ENCODE measurements at regions not wholly inside any gene's neighbourhood (a gene's known extent, or its start where the extent isn't known, plus 50 kb on each side); places are given as distances from the start of the nearest gene placed in this dataset.

DNA sequence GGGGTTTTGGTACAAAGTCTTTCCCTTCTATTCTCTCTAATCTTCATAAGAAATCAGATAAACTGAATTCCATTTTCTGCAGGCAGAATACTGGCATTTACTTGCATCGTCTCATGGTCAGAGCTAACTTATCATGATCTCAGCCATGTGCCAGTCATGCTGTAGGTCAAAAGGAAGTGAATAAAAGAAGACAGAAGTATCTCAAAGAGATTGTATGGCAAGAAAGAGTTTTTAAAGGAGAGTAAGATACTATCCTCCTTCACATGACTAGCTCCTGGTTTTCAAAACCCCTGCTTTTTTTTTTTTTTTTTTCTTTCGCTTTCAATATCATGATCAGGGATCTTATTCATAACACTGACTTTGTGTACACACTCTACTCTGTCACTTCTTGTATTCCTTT is 398.3 kb downstream of the C6orf118 start:
- no peak for DNase-seq

DNA sequence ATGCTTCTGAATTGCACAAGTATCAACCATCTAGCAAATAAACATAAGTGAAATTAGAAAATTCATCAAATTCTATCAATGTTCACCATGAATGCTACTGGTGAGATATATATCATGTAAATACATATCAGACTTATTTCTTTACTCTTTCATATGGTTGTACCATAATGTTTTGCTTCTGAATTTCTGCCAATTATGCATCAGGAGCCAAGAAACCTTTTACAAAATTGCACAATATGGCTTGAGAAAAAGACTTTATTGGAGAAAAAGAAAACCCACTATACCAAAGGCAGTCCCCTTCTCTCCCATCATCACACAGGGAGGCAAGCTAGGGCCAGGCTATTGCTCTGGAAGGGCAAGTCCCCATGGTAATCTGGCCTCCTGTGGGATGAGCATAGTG is 402.6 kb downstream of the C6orf118 start:
- DNase-seq: no peak

DNA sequence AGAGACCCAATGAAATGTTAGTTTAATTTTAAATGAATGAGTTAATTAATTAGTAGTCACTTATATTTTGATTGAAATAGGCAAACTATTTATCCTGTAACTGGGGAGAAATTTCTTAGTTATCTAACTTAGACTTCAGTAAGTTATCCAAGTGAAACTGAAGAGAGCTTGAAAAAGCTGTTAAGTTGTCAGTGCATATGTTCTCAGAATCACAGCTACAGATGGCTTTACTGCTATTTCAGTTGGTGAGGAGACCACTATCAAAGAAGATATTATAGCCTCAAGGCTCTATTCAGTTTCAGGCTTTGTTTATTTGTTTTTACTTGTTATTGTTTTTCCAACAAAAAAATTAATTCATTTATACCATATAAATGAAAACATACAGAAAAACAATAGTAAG is 404.1 kb downstream of the C6orf118 start:
- no peak for DNase-seq

DNA sequence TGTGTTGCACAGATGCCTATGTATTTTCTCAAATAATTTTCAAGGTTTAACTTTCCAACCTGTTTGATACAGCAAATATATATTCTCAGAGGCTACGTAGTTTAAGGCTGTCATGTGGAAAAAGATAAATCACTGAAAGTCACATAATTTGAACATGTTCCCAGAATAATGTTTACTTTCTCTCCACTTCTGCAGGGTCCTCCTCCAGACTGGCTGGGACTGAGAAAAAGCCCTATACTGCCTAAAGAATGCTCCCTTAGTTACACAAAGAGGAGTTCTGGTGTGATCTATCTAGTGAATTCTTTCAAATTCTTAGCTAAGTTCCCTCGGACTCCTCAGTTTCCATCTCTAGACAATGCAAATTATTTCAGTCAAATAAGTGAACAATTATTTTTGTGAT is 411.0 kb downstream of the C6orf118 start:
- no peak for DNase-seq

DNA sequence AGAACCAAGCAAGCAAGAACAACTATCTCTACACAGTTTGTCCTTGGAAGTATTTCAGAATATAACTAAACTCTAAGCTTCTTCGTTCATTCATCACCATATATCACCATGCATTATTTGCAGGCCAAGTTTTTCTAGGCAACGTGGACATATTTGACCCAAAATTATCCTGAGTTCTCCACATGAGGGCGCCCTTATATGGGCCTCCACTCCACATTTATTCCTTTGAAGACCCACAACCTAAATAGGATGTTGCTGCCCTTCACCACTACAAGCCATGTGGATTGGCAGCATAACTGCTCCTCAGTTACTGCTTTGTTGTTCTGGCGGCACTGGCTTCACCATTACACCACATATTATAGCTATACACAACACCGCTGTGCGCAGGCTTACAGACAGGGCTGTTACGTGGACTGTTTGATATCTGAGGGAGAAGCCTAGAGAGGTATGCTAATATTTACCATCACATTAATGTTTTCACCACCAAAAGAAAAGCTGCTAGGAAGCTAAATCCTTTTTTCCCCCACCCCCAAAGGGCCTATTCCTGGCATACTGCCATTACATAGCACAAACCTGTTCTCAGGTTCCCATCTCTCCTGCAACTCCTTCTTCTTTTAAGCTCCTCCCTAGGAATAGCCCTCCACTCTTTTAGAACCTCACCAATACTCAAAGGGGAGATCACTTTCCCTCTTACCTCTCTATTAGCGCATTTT is 411.7 kb downstream of the C6orf118 start:
- peak; percentile 60 to 79 for DNase-seq

DNA sequence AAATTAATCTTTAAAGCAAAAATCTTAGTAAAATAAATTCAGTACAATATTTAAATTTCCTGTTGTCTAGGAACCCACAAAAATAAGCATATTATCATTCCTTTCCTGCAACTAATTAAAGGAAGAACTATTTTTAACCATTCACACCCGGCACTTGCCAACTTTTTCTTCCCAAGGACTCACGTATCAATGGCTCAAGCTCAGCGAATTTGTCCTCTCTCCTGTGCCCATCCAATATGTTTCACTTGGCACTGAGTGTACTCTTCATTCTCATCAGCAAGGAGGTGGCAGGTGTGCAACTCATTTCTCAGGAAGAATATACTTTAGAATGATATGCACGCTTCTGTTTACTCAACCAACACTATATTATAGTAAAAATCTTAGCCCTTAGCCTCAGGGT is 419.4 kb downstream of the C6orf118 start:
- DNase-seq: no peak

DNA sequence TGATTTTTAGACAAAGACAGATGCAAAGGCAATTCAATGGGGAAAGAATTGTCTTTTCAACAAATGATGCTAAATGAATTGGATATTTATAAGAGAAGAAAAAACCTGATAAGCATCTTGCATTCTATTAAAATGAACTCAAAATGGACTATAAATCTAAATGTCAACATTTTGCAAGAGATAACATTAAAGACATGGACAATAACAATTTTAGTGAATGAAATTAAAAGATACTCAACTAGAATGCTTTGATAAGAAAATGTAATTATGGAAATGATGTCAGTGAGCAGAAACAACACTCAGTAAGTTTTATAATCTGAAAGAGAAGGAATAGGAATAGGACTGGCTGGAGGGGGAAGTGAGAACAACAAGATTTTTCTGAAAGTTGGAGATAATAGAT is 421.7 kb downstream of the C6orf118 start:
- no peak for DNase-seq

DNA sequence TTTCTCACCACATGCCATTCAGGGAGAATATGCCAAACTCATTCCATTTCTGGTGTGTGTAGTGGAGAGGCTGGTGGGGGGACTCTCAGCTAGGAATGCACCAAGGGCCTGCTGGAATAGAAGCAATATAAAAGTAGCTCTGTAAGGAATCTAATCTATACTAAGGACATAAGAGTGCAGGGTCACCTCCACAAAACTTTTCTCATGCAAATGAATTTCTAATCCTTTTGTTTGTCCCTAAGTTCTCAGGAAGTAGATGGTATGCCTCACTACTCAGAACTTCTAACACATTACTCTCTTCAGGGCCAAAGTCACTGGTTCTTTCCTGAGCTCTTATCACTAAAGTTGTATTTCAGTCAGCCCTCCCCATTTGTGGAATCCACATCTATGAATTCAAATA is 427.2 kb downstream of the C6orf118 start:
- no peak for DNase-seq

DNA sequence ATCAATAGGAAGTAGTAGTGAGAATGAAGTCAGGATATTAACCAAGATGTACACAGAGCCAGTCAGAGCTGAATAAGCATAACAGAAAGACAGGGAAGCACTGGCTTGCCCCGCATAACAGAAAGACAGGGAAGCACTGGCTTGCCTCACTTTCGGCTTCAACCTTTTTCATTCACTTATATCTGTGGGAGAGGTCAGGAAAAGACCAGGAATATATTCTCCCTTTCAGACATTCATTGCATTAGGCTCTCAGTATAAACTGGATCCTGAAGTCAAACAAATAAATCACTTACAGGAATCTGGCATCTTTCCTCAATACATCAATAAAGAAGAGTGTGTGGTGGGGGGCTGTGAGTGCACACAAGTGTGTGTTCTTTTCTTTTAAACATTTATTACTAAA is 437.6 kb downstream of the C6orf118 start:
- DNase-seq: no peak

DNA sequence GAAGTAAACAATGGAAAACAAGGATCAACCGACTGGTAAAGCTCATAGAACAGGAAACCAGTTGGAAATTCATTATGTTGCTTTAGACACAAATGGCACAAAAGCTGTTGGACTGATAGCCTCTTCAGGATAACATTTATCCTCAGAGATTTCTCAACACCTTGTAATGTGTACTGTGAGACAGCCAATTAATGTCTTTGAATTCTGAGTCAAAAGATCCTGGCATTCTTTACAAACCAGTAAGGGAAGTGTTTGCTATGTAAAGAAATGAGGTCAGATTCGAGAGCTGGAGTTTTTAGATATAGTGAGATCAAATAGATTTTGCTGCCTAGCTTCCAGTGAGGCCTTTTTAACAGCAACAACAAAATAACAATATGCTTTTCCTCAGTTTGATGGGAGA is 439.2 kb downstream of the C6orf118 start:
- DNase-seq: no peak

DNA sequence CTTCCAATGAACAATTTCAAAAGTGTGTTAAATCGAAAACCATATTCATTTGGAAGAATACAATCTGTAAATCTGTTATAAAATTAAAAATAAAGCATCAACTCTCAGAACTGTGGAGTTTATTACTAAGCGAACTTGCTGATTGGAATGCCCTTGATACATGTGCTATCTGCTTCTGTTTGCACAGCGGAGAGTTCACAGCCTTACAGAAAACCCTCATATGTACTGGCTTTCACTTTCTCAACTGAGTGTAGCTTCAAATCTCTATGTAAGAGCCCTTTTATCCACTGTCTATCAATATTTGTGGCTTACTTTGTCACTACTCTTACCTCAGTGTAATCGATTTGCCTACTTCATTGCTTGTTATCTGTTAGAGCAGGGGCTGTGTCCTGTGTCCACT is 447.4 kb downstream of the C6orf118 start:
- no peak for DNase-seq

DNA sequence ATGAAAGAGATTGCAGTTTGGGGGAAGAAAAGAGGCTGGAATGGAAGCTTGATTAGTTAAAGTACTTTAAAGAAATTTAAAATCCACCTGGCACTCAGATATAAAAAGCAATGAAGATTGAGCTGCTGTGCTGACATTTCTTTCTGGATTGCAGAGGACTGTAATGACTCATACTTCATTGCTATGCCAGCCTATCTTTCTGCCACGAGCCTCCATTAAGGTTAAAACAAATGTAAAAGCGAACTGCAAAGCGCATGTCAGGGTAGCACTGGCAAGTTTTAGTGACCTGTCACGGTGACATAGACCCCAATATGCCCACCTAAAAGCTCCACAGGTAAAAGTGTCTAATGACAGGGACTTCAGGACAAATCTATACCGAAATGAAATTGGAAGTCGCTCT is 449.6 kb downstream of the C6orf118 start:
- DNase-seq: no peak

DNA sequence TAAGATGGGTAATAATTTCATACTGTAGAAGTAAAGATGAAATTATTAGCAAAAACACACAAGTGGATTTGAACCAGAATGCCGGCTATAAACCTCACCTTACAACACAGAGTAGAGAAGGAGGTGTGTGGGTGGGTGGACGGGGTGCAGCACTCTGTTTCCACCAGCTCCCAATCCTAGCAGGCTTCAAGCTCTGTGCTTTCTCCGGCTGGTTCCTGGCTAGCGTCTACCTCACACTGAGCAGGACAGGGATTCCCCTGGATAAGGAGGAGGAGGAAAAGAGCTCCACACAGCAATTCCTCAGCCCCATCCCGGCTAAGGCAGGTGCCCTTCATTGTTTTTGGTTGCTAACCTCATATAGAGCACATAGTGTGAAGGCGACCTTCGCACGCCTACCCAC is 453.3 kb downstream of the C6orf118 start:
- DNase-seq: no peak

DNA sequence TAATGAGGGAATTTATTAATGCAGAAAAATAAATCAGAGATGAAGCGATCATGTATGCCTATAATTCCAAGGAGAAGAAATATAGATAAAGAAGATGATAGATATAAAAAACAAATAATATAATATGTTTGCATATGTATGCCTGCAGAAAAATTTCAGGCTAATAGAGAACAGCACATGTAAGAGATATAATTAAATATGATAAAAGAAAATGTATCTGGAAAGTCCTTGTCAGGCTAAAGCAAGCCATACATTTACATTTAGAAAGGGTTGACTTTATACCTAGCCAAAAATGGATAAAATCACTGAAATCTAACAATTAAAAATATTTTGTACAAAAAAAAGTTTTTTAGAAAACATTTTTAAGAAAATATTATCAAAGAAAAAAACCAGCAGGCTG is 454.1 kb downstream of the C6orf118 start:
- DNase-seq: no peak

DNA sequence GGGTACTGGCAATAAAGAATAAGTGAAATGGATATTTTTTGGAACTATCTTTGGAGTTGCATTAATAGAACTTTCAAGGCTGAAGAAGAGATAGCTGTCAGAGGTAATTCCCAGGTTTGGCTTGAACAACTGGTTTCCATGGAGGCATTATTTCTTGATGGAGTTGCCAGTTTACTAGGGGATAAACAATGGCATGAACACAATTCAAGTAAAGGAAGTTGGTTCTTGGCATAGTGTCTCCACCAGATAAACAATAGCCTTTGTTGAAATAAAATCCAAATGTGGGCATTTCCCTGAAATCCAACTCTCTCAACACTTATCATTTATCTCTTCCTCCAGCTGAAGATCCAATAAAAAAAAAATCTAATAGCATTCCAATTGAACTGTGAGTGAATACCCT is 454.9 kb downstream of the C6orf118 start:
- no peak for DNase-seq

DNA sequence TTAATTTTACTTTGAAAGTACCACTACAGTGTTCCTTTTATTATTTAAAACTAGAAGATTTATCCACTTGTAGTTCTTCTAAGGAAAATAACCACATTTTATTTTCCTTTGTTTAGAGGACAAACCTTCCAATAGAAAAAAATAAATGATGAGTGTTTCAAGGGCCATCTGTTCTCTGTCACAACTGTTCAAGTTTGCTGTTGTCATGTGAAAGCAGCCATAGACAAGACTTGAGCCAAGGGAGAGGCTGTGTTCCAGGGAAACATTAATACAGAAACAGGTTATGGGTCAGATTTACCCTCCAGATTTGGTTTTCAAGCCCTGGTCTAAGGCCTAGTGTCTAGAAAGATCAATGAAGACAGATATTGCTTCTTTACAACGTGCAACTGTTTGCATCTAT is 463.6 kb downstream of the C6orf118 start:
- DNase-seq: no peak

DNA sequence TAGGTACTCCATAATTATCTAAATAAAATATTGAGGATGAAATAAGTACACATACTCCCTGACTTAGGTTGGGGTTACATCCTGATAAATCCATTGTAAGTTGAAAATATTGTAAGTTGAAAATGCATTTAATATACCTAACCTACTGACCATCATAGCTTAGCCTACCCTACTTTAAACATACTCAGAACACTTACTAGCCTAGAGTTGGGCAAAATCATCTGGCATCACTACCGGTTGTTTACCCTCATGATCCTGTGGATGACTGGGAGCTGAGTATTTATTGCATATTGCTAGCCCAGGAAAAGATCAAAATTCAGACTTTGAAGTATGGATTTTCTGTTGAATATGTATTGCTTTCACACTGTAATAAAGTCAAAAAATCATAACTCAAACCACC is 467.3 kb downstream of the C6orf118 start:
- DNase-seq: no peak

DNA sequence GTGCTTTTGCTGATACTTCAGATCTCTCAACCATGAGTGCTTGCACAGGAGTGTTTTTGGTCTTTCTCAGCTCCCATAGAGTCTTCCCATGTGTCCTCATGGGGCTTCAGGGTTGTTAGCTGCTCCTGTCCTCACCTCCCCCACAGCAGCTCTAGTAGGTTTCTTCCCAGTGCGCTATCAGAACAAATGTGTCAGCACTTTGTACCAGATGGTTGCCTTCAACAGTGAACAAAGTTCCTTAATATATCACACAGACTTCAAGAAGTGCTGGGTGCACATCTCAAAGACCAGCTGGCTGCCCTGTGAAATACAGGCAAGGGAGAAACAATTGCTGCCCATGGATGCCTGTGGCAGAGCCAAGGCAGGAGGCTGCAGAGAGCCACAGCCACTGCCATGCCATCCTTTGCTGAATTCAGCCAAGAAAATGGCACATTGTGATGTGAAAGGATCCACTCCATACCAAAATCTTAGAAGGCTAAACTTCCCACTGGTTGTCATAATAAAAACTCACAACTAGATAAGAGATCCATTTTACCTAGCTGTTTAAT is 471.3 kb downstream of the C6orf118 start:
- no peak for DNase-seq

DNA sequence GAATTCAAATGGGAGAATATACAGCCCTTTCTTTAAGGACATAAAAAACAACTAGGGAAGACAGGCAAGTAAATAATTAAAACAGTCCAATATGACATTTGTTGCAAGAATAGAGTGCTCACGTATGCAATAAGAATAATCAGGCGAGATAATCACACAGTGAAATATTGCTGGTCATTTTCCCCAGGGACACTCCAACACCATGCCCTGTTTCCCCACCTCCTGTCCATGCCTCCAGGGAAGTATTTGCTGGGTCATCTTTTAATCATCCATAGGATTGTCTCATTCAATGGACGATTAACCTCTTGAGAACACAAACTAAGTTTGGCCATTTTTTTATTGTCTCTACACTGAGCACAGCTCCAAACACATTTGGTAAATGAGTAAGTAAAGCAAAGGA is 472.9 kb downstream of the C6orf118 start:
- peak in 1 of 2 experiments; percentile 0 for DNase-seq

DNA sequence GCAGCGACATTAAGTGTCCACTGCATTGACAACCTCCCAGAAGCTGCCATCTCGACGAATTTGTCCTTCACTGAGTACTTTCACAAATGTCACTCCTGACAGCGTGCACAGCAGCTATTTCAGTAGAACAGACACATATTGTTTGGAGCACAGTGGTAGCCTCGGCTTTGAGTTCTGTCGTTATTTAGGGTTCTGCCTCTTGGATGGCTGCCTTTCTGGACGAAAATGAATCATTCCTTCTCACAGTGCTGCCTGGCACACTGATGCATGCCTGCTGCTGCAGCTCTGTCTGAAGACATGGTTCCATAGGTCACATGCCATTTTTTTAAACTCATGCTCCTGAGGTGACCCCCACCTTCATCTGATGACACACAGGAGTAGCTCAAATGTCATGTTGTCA is 477.0 kb downstream of the C6orf118 start:
- no peak for DNase-seq

DNA sequence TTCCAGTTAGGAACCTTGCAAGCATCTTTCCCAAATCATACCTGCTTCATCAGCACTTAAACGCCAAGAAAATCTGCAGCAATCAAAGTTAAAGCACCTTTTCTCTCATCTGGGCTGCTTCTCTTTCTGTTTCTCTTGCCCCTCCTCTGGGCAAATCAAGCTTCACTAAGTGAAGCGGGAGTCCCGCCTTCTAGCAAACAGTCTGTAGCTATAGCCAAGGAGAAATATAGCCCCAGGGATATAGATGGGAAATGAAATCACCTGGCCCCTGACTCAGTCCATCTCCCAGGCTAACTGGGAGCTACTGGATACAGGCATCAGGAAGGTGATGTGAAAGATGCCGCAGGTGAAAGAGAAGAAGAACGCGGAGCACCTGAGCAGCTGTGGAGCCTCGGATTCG is 481.9 kb downstream of the C6orf118 start:
- DNase-seq: peak; percentile 70 to 78

DNA sequence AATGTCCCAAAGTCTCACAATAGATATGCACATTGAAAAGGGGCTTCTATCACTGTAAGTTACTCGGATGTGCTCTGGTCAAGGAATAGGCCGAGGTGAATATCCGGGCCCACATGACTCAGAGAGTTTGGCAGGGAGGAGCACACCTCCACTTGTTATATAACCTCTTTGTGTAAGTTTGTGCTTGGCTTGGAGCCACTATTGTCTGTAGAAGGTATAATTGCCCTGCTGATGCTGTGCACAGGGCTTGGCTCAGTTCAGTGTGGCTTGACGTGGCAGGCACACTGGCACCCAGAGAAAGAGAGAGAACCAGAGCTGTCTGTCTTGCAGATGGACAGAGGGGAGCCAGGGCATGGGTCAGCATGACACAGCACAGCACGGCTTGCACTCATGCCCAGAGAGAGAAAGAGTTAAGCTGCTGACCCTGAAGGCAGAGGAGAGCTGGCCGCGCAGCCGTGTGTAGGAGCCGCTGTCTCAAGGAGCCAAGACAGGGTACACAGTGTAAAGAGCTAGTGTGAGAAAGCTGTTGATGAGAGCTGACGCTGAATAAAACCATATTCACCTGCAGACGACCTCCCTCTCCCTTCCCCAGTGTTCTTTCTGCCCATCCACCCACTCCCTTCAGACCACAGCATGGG is 482.5 kb downstream of the C6orf118 start:
- peak; percentile 24 to 38 for DNase-seq

DNA sequence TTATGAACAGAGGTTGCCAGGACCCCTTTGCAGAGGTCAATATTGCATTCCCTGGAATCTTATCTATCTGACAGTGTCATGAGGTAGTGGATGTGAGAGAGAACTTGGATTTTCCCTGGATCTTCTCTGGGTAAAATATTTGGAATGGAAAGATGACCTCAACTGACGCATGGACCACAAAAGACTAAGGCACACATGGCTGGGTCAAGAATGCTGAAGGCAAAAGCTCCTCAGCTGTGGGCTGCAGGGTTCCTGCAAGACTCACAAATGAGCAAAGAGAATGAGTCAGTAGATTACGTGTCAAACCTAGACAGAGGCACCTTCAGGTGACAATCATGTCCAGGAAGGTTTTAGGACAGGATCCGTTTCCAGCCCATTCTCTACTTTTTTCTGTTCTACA is 484.0 kb downstream of the C6orf118 start:
- no peak for DNase-seq

DNA sequence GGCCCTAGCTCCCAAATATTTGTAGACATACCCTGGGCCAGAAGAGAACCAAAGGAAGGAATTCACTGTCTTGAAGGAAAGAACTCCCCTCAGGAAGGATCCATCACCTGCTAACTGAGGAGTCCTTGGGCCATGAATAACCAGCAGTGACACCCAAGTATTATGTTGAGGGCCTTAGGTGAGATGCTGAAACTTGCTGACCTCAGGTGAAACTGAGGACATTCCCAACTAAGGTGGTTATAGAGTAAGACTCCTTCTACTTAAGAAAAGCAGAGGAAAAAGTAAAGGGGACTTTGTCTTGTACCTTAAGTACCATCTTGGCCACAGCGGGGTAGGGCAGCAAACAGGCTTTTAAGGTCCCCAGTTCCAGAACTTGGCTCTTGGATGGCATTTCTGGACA is 491.7 kb downstream of the C6orf118 start:
- DNase-seq: no peak

DNA sequence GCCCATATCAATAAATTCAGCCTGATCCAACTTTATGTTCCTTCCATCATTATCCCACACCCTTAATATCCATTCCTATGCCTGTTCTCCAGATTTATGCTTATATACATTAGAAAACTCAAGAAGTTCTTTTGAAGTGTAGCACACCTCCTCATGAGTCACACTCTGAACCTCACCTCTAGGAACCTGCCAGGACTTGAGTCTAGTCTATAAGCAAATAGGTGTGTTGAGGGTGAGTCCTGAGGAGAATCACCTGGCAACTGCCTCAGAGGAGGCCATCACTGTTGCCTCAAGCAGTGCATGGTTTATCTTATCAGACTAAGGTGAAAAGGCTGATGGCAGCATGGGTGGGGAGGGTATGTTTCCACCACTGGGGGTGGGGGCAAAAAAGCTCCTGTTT is 496.7 kb downstream of the C6orf118 start:
- DNase-seq: no peak

Data from NCI-H2081 (cell line).